ENCODE measurements at regions not wholly inside any gene's neighbourhood (a gene's known extent, or its start where the extent isn't known, plus 50 kb on each side); places are given as distances from the start of the nearest gene placed in this dataset.

DNA sequence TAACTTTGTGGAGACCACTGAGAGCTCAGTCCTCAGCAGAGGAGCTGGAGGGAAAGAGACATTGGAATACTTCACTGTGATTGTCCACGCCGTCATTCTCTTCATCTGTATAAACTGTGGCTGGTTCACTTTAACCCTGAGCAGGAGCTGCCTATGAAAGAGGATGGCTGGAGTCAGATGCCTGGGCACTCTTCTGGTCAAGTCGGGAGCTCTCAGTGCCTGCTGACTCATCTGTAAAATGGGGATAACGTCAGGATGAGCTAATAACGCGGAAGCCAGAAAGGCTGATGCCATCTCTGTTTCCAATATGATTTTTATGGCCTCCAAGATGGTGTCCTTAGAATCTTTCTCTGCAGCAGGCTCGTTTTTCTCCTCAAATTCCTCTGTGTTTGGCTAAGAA lies 51.6 kb upstream of the MRPS22 start:
- no peak for TF ChIP-seq POLR2AphosphoS5 (IDR thresholded peaks at IDR 0.05)
- TF ChIP-seq, protein P1, sequence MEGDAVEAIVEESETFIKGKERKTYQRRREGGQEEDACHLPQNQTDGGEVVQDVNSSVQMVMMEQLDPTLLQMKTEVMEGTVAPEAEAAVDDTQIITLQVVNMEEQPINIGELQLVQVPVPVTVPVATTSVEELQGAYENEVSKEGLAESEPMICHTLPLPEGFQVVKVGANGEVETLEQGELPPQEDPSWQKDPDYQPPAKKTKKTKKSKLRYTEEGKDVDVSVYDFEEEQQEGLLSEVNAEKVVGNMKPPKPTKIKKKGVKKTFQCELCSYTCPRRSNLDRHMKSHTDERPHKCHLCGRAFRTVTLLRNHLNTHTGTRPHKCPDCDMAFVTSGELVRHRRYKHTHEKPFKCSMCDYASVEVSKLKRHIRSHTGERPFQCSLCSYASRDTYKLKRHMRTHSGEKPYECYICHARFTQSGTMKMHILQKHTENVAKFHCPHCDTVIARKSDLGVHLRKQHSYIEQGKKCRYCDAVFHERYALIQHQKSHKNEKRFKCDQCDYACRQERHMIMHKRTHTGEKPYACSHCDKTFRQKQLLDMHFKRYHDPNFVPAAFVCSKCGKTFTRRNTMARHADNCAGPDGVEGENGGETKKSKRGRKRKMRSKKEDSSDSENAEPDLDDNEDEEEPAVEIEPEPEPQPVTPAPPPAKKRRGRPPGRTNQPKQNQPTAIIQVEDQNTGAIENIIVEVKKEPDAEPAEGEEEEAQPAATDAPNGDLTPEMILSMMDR (IDR thresholded peaks at IDR 0.05), result no peak
